GM06990 (cell line): ENCODE measurements at regions not wholly inside any gene's neighbourhood (a gene's known extent, or its start where the extent isn't known, plus 50 kb on each side); places are given as distances from the start of the nearest gene placed in this dataset.

Experiments used
- DNase-seq: peaks from one replicate; pipeline ENCODE4 v3.0.0-alpha.2; 2011; ENCODE audit not compliant: insufficient read length; ENCODE audit errors: extremely low read depth
- H3K27me3 ChIP-seq: replicated peaks from 2 replicates; pipeline ENCODE4 v1.6.0; 2011; ENCODE audit warnings: low read length; ENCODE audit not compliant: control insufficient read depth, insufficient read depth
- H3K36me3 ChIP-seq: 2 replicates; pipeline ENCODE4 v1.5.1; 2011; ENCODE audit warnings: low read length; ENCODE audit not compliant: control insufficient read depth, insufficient read depth
- H3K4me3 ChIP-seq: replicated peaks from 2 replicates; pipeline ENCODE4 v1.5.1; 2011; ENCODE audit warnings: low read depth, mild to moderate bottlenecking, control low read depth, low read length
- TF ChIP-seq, protein P1 (sequence below): IDR thresholded peaks from 2 replicates; pipeline ENCODE4 v1.5.1; 2011; ENCODE audit warnings: low read length, control low read depth, mild to moderate bottlenecking, inconsistent platforms; ENCODE audit not compliant: insufficient read depth, poor library complexity, severe bottlenecking

GRCh38 chr3:147616998-147617619 lies 207.9 kb downstream of the ZIC1 start:
- Histone ChIP-seq H3K27me3 (no peaks in the 10 kb centered on the region), H3K36me3 (no peaks in the 10 kb centered on the region), H3K4me3 (no peak overlapping the region)
- DNase-seq = no peak
- TF ChIP-seq, protein P1, sequence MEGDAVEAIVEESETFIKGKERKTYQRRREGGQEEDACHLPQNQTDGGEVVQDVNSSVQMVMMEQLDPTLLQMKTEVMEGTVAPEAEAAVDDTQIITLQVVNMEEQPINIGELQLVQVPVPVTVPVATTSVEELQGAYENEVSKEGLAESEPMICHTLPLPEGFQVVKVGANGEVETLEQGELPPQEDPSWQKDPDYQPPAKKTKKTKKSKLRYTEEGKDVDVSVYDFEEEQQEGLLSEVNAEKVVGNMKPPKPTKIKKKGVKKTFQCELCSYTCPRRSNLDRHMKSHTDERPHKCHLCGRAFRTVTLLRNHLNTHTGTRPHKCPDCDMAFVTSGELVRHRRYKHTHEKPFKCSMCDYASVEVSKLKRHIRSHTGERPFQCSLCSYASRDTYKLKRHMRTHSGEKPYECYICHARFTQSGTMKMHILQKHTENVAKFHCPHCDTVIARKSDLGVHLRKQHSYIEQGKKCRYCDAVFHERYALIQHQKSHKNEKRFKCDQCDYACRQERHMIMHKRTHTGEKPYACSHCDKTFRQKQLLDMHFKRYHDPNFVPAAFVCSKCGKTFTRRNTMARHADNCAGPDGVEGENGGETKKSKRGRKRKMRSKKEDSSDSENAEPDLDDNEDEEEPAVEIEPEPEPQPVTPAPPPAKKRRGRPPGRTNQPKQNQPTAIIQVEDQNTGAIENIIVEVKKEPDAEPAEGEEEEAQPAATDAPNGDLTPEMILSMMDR = peak; percentile 34

- no peaks in the 10 kb centered on the region for H3K36me3 ChIP-seq
- no peak for DNase-seq
- TF ChIP-seq, protein P1 = no peak
- no peak overlapping the region for H3K4me3 ChIP-seq
- H3K27me3 ChIP-seq = no peaks in the 10 kb centered on the region
Observed at GRCh38 chr3:147618691-147619090, 209.5 kb downstream of the ZIC1 start.

DNA sequence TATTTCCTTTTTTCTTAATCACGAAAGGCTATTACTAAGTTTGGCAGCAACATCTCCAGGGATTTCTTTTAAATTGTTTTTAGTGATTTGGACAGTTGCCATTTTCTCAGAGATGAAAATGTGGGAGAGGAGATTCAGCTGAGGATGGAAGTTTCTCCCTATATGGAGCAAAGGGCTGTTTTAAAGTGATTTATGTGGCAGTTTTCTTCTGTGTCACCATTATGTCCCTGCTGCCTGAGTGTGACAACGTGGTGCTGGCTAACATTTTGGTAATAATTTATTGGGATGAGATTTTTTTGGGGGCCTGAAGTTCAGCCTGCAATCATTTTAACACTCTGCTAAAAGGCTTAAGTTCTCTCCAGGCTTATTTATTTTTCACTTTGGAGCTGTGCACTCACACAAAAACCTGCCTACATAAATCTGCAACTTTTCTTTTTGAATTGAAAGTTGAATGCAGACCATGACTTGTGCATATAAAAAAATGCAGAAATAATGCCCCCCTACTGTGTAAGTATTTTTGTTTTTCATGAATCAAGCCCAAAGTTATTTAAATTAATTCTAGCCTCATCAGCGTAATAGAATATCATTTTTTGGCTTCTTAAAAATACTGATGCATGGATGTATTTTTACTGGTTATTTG lies 210.9 kb downstream of the ZIC1 start:
- TF ChIP-seq, protein P1 = no peak

DNA sequence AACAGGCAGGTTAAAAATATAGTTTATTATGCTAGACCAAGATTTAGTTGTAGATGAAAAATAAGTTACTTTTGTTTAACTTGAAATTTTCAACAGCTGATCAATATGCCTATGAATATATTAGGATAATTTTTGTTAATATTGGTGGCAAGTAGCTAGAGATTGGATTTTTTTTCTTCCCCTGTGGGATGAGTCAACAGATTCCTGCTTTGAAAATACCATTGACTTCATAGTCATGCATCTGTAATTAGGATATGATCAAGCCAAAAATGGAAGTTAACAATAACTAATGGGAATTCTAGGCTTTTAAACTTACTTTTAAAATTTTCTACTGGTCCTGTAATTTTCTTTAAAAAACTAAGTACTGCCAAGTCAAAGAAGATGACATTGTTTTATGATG lies 211.7 kb downstream of the ZIC1 start:
- no peak for DNase-seq
- TF ChIP-seq, protein P1 = no peak
- no peaks in the 10 kb centered on the region for H3K27me3 ChIP-seq
- no peaks in the 10 kb centered on the region for H3K36me3 ChIP-seq
- no peak overlapping the region for H3K4me3 ChIP-seq

More for the DNA sequence above, 210.9 kb downstream of the ZIC1 start:
- Histone ChIP-seq H3K27me3 (no peaks in the 10 kb centered on the region), H3K4me3 (no peak overlapping the region), H3K36me3 (no peaks in the 10 kb centered on the region)
- no peak for DNase-seq

GRCh38 chr3:147630921-147631415 lies 221.8 kb downstream of the ZIC1 start:
- H3K4me3 ChIP-seq = no peak overlapping the region
- TF ChIP-seq, protein P1 = no peak
- H3K36me3 ChIP-seq = no peaks in the 10 kb centered on the region
- no peaks in the 10 kb centered on the region for H3K27me3 ChIP-seq
- DNase-seq = no peak
